Fibroblast of lung (primary cell): ENCODE measurements at regions not wholly inside any gene's neighbourhood (a gene's known extent, or its start where the extent isn't known, plus 50 kb on each side); places are given as distances from the start of the nearest gene placed in this dataset.

ENCODE experiments used
- EZH2 ChIP-seq: IDR thresholded peaks from 2 replicates; pipeline ENCODE4 v1.5.1; 2012; ENCODE audit warnings: low read length, control low read depth, mild to moderate bottlenecking; ENCODE audit errors: missing control alignments
- TF ChIP-seq, protein P1 (sequence below), 2 donors: IDR thresholded peaks in 1 of 2; conservative IDR thresholded peaks in 1 of 2; 1 replicate in 1 of 2; 2 replicates in 1 of 2; pipeline ENCODE4 v1.5.1; 2011 to 2012; ENCODE audit warnings: low read length in 2 of 2, control low read depth in 1 of 2, inconsistent platforms in 1 of 2, low read depth in 1 of 2, mild to moderate bottlenecking in 1 of 2

DNA sequence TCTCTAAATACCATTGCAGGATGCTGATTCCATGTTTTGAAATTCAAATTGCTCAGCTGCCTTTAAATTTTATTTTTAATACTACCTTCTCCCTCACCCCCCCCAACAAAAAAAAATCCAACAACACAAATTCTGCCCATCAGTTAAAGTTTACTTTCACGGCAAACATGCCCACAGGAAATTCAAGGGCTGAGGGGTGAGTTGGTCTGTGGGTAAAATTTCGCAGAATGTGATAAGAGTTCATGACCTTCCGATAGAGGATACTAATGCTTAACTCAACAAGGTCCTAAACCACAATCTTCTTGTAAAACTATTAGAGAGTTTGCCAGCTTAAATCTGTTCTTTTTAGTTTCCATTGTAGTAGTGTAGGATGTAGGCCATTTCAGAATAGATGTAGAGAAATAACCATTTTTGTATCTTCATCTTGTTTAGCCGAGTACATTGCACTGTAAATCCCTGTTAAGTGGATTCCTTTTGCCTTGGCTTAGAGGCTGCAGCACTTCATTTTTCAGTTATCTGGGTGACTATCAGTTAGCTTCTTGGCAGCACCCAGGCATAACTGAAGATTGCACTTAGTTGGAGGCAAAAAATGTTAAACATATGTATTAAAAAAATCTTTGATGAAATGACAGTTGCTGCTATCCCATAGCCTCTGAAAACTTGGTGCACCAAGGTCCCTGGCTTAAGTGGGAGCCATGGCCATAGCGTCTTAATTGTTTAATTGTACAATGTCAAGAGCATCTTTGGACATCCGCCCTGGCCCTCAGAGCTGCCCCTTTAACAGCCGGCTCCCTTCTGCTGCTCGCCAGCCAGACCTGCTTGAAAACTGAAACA, 232.3 kb downstream of the HAUS1 start:
- TF ChIP-seq, protein P1, sequence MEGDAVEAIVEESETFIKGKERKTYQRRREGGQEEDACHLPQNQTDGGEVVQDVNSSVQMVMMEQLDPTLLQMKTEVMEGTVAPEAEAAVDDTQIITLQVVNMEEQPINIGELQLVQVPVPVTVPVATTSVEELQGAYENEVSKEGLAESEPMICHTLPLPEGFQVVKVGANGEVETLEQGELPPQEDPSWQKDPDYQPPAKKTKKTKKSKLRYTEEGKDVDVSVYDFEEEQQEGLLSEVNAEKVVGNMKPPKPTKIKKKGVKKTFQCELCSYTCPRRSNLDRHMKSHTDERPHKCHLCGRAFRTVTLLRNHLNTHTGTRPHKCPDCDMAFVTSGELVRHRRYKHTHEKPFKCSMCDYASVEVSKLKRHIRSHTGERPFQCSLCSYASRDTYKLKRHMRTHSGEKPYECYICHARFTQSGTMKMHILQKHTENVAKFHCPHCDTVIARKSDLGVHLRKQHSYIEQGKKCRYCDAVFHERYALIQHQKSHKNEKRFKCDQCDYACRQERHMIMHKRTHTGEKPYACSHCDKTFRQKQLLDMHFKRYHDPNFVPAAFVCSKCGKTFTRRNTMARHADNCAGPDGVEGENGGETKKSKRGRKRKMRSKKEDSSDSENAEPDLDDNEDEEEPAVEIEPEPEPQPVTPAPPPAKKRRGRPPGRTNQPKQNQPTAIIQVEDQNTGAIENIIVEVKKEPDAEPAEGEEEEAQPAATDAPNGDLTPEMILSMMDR (conservative IDR thresholded peaks at IDR 0.05 in 1 of 2, IDR thresholded peaks at IDR 0.05 in 1 of 2; ENCODE audit: low read depth in 1 of 2, low read length in 2 of 2) = no peak
- TF ChIP-seq EZH2 = no peak
